UCSD-AML1 (cell line): ENCODE measurements at regions not wholly inside any gene's neighbourhood (a gene's known extent, or its start where the extent isn't known, plus 50 kb on each side); places are given as distances from the start of the nearest gene placed in this dataset.
"Not testable (repeated sequence)": the region's sequence is repeated elsewhere in the genome, so short reads cannot be mapped to it uniquely, and the experiment has no call there.

Experiments
- DNase-seq: peaks from one replicate; lab custom pipeline; 2025; ENCODE audit not compliant: unreplicated experiment; lab: John Stamatoyannopoulos, UW

DNA sequence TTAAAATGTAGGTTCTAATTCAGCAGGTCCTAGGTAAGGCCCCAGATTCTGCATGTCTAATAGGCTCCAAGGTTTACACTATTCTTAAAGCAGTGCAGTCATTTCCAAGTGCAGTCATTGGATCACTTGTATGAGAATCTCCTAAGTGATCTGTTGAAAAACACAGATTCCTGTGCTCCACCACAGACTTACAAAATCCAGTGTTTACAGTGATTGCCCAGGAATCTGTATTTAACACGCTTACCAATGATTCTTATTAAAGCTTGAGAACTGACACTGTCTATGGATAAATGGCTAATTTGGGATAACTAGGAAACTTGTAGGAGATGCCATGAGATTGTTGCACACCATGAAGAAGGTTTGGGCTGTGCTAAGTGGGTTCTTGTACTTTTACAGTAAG is 104.6 kb upstream of the PLEKHG1 start:
- DNase-seq = no peak

DNA sequence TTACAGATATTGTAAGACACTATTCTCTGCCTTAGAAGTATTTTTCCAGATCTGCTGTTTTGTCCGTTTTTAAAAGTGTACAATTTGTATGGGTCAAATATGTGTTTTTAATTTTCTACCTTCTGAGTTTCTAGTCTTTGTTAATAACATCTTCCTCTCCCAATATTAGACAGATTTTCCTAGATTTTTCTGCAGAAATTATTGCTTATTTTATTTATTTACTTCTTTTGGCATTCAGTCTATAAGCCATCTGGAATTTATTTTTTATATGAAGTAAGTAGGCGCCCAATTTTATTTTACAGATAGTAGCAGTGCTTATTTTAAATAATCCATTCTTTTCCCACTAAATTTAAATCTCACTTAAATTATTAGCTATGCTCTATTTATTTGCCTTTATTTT is 103.1 kb upstream of the PLEKHG1 start:
- no peak for DNase-seq

DNA sequence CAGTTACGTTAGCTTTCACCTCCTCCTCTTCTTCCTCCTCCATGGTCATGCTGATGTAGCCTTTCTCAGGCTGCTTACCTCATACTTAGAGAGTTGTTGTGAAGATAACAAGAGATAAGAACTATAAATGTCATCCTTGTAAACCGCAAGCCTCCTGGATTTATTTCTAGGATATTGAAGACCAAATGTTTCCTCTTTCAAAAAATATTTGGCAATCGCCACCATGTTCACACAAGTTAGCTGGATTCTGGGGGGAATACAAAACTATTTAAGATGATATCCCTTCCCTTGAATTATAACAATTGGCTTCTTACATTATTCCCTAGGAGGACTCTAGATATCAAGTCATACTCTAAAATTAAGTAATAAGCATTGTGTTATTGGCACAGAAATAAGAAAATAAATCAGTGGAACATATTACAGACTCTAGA is 99.8 kb upstream of the PLEKHG1 start:
- no peak for DNase-seq

DNA sequence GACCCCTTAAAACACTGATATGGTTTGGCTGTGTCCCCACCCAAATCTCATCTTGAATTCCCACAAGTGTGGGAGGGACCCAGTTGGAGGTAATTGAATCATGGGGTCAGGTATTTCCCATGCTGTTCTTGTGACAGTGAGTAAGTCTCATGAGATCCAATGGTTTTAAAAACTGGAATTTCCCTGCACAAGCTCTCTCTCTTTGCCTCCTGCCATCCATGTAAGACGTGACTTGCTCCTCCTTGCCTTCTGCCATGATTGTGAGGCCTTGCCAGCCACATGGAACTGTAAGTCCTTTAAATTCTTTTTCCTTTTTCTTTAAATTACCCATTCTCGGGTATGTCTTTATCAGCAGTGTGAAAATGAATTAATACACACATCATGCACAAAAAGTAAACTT is 99.1 kb upstream of the PLEKHG1 start:
- not testable (repeated sequence) for DNase-seq

DNA sequence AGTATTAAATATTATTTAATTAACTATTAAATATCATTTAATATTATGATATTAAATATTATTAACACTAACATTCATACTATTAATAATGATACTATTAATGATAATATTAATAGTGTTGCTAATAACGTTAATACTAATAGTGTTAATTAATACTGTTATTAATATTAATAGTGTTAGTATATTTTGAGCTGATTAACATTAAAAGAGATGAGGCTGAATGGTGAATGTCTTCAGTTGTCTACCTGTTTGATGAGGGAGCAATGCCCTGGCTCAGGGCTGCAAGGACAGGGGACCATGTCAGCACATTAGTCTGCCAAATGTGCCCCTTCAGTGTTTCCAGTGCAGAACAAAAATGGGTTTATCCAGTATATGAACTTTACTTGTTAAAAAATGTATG is 96.6 kb upstream of the PLEKHG1 start:
- DNase-seq = no peak

DNA sequence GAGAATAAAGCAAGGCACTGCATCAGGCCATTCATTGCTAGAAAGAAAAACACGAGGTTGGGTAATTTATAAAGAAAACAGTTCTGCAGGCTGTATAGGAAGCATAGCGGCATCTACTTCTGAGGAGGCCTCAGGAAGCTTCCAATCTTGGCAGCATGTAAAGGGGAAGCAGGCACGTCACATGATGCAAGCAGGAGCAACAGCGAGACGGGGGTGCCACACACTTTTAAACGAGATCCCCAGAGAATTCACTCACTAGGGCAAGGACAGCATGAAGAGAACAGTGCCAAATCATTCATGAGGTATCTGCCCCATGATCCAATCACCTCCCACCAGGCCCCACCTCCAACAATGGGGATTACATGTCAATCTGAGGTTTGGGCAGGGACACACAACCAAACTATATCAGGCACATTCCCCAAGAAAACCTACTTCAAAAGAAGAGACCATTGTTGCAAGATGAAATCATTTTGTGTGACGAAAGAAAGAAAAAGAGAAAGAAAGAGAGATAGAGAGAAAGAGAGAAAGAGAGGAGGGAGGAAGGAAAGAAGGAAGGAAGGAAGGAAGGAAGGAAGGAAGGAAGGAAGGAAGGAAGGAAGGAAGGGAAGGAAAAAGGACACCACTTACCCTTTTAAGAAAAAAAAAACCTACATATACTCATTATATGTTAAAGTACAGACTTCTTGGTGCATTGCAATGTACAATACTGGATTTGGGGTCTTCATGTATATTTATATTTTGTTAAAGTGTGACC is 95.9 kb upstream of the PLEKHG1 start:
- no peak for DNase-seq

DNA sequence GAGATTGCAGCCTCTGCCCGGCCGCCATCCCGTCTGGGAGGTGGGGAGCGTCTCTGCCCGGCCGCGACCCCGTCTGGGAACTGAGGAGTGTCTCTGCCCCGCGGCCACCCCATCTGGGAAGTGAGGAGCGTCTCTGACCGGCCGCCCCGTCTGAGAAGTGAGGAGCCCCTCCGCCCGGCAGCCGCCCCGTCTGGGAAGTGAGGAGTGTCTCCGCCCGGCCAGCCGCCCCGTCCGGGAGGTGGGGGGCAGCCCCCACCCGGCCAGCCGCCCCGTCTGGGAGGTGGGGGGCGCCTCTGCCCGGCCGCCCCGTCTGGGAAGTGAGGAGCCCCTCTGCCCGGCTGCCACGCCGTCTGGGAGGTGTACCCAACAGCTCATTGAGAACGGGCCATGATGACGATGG is 92.3 kb upstream of the PLEKHG1 start:
- DNase-seq = not testable (repeated sequence)

DNA sequence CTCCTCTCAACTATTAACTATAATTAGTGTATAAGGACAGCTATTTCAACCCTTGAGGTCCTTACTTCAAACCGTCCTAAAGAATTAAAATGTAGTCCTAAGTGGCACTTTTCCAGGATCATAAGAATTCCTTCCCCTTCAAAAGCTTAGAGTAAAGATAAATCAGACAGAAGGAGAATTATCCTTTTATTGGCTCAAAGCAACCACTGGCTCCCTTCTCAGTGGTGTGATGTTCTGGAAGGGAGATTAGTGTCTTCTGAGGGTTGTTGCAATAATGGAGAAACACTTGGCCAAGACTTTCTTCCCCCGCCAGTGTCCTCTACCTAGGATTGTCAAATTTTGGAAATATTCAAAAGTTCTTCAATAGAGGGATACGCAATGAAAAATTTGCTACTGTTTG is 89.1 kb upstream of the PLEKHG1 start:
- no peak for DNase-seq

DNA sequence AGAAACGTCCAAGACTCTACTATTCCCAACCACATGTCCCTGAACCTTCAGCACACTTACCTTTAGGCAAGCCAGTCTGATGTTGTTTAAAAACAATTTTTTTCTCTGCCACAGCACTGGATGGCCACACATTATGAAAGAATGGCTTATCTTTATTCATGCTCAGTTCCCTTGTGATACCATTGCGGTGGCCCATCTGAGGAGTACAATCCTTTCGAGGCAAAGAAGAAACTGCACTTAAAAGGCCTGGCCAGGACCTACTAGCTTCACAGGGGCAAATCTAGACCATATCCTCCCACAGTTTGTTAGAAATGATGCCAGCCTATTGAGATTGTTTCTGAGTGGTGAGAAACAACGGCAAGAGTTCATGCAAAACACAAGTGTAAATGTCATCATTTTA is 88.4 kb upstream of the PLEKHG1 start:
- DNase-seq = no peak

DNA sequence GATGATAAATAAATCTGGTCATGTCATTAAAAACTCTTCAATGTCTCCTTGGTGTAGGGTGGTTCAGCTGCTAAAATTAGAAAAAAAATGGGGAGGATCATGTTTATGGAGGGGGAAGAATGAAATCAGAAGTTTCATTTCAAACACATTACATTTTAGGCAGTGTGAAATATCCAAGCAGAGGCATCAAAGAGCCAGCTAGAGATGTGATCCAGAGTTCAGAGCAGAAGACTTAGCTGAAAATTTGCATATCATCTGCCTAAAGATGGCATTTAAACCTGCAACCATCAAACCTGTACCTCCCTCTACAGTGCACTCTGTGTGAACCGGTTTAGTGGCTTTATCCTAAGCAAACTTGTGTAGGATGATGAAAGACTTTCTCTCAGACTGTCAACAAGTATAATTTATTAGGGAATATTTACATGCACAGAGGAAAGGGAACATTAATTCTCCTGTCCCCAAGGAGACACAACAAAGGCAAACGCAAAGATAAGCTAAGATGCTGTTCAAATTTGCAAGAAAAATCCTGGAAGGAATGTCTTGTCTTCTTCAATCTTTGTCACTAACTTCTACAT is 84.8 kb upstream of the PLEKHG1 start:
- DNase-seq = no peak

DNA sequence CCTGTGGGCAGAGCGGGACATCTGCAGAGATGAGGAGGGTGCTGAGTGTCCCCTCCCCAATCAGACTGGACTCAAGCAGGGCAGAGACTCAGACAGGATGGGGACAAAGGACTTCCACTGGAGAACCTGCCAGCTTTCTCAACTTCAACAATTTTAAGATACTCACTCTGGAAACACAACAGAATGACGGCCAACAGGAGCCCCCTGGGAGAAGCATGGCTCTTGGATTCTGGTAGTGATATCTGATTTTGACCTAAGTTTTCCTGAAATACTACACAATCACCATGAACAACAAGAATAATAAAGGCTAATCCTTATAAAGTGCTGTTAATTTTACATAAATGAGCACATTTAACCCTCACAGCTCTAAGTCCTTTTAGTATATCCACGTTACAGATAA is 83.5 kb upstream of the PLEKHG1 start:
- DNase-seq = no peak

DNA sequence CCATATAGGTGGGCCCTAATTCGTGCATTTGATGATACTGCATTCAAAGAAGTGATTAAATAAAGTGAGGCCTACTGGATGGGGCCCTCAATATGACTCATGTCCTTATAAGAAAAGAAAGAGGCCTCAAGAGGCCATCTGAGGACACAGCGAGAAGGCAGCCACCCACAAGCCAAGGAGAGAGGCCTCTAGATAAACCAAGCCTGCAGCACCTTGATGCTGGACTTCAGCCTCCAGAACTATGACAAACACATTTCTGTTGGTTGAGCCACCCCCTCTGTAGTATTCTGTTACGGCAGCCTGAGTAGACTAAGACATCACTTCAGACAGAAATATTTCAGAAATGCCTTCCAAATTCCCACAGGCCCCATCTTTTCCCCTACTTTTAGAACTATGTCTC is 82.5 kb upstream of the PLEKHG1 start:
- no peak for DNase-seq

DNA sequence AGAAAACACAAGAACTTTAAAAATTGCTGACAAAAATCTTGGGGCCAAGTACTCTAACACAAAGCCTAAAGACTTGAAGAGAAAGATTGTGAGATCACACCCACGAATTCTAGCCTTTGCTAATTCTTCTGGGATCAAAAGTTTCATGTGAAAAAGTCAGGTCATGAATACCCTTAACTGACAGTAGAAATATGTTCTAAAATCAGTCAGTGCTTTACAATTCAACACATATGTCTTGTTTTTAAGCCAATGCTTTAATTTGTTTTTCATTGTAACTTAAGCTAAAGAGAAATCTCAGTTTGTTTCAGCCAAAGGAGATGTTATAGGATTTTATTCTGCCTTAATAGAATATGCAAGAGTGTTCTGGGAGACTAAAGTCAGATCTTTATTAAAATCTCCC is 78.2 kb upstream of the PLEKHG1 start:
- no peak for DNase-seq

DNA sequence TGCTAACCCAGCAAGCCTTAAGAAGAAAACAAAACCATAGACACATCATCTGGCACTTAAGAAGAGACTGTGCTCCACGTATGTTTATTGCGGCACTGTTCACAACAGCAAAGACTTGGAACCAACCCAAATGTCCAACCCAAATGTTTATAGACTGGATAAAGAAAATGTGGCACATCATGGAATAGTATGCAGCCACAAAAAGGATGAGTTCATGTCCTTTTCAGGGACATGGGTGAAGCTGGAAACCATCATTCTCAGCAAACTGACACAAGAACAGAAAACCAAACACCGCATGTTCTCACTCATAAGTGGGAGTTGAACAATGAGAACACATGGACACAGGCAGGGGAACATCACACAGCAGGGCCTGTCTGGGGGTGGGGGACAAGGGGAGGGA is 76.5 kb upstream of the PLEKHG1 start:
- not testable (repeated sequence) for DNase-seq

DNA sequence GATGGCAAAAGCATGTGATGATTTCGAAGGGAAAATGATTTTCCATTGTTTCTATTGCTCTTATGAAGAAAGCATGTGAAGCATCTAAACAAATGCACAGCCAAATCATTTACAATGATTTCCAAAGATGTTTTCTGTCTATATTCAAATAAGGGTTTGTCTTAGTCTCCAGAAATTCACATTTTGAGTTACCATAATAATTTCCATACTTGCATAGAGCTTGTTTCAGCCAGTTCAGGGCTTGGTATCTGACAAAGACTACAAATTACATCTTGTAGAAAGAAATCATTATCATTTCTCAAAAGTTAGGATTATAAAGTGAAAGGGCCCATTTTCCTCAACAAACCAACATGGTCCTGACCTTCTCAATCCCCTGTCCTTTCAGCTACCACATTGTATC is 74.4 kb upstream of the PLEKHG1 start:
- DNase-seq = no peak

DNA sequence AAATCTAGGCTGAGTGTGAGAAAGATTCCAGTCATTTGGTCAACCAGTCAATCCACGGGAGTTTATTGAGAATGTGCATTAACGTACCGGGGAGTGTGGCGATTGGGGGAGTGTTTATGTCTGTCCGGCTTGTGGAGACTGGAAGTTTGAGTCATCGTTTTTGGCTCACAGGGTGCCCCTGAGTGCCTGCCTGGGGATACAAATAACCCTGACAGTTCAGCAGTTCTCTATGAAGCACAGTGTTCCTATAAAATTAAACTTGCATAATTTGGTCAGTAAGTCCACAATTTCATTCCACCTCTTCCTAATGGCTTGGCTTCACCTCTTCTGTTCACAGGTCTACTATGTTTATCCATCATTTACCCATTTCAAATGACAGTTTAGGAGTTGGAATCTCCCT is 72.6 kb upstream of the PLEKHG1 start:
- no peak for DNase-seq

DNA sequence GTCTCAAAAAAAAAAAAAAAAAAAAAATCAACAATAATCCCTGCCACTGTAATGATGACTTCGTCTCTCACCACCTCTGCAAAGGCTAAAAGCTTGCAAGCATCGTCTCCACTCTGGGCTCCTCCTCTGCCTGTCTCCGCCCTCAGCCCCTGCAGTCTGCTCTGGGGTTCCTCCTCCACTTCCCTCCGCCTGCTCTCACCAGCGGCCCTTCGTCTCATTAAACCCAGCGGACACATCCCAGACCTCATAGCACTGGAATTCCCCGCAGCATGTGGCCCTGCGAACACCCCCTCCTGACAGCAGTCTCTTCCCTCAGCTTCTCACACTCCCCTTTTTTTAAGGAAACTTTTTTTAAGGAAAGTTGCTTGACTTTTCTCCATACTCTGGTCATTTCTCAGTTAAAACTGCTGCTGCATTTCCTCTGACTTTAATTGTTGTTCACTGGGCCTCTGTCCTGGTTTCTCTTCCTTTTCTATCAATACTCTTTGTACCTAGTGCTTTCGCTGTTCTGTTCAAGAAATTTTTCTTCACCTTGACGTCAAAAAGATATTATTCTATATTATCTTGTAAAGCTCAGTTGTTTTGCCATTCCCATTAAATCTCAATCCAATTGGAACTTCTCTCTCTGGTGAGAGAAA is 70.9 kb upstream of the PLEKHG1 start:
- peak; percentile 37 for DNase-seq

DNA sequence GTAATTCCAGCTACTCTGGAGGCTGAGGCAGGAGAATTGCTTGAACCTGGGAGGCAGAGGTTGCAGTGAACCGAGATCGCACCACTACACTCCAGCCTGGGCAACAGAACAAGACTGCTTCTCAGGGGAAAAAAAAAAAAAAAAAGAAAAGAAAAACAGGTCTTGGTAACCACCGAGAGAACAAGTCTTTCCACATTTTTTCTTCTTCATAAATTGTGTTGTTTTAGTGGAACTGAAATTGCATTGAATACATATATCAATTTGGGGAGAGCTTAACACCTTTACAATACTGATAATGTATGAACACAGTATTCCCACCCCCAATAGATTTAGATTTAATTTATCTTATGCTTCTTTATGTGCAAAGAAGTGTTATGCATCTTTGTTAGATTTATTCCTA is 70.0 kb upstream of the PLEKHG1 start:
- DNase-seq = no peak

DNA sequence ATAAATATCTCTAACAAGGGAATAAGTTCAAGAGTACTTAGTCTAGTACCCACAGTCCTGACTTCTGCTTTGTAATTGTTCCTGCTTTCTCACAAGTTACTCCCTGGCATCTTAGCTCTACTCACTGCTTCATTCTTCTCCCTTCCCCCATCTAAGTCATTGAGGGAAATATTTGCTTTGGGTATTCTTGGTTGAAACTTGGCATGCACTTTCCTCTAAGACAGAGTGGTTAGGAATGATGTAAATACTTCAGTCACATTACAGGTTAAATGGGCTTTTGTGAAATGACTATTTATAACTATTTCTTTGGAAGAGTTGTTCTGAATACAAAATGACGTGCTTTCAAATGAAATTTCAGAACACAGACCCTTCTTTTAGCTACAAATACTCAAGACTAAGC is 67.7 kb upstream of the PLEKHG1 start:
- no peak for DNase-seq

DNA sequence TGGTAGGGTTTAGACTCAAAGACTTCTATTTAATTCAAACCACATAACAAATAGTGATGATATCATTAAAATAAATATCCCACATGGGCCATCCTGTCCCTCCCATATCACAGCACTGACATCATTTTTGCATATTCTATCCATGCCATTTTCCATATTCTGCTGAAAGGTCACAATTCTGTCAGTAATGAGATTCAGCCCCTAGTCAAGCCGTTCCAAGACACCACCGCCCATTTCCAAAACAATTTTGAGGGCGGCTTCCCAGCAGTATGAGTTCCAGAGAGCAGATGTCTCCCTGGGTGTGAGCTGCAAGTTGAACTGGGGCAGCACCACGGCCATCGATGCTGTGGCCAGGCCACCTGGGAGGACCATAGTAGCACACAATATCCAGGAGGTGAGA is 65.1 kb upstream of the PLEKHG1 start:
- DNase-seq = no peak

DNA sequence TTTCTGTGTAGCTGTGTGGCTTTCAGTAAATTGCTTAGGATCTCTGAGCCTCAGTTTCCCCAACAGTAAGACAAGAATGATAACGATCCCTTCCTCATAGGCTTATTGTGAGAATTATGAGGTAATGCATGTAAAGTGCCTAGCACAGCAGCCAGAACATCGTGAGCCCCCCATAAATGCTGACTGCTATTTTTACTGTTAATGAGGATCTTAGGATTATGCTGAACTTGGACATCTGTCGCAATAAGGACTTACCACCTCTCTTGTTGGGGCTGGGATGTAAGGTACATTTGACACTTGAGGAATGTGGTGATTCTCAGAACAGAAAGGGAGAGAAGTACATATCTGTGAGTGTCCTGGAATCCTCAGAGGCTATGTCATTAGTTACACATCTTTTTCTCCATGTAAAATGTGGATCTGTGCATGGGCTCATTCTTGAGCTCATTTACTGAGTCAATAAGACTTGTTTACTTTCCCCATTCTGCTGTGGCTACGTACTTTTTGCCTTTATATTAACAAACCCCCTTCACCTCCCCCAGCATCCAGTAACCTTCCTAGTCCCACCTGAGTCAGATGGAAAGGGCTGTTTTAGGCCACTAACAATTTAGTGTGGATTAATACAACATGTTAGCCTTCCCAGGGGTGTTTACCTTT is 64.4 kb upstream of the PLEKHG1 start:
- DNase-seq = no peak

DNA sequence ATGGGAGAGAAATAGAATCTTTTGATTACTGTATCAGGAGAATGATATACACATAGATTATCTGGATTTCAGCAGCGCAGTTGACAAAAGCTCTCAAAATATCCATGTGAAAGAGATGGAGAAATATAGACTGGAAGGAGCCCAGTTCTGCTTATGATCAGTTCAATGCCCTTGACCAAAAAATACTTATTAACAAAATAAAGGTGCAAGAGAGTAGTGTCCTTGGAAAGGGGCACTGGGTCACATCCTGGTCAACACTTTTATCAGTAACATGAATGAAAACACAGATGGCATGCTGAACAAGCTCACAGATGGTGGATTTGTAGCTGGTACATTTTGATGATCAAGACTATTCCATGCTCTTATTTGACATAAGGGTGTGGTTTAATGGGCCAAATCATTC is 63.9 kb upstream of the PLEKHG1 start:
- DNase-seq = no peak
